T-helper 2 cell treated with Interferon-gamma antibody and Interleukin-4, amounts not matched to agents 100 ng/mL and 5 ng/mL, for 36 hours (primary cell): ENCODE measurements at regions not wholly inside any gene's neighbourhood (a gene's known extent, or its start where the extent isn't known, plus 50 kb on each side); places are given as distances from the start of the nearest gene placed in this dataset.
"Not testable (repeated sequence)": the region's sequence is repeated elsewhere in the genome, so short reads cannot be mapped to it uniquely, and the experiment has no call there.

Source experiments
- intact Hi-C: fragments of 100-400 bp; cut with micrococcal nuclease; formaldehyde crosslinking; loops from one replicate; pipeline ENCODE4 v1.15.1; 2023

- intact Hi-C loops = no loop called here
Measured at GRCh38 chr11:121358760-121359159, 66.2 kb downstream of the SC5D start.

- intact Hi-C loops = no loop called here
Measured at GRCh38 chr11:121359591-121359990, 67.0 kb downstream of the SC5D start.

GRCh38 chr11:121362955-121363354 is 70.4 kb downstream of the SC5D start:
- intact Hi-C loops = not testable (repeated sequence)

GRCh38 chr11:121365304-121365703 is 72.7 kb downstream of the SC5D start:
- intact Hi-C loops = loop anchor here (5.0 kb wide), 1 partner anchor 52 kb away; no protein-coding TSS in a partner anchor

- intact Hi-C loops = loop anchor here (5.0 kb wide), 1 partner anchor 51 kb away; no protein-coding TSS in a partner anchor
Measured at GRCh38 chr11:121366038-121366437, 73.5 kb downstream of the SC5D start.

- intact Hi-C loops = loop anchor here (5.0 kb wide), 1 partner anchor 50 kb away; no protein-coding TSS in a partner anchor
Measured at GRCh38 chr11:121367001-121367843, 74.7 kb downstream of the SC5D start.

GRCh38 chr11:121367844-121368225 is 75.3 kb downstream of the SC5D start:
- intact Hi-C loops = loop anchor here (5.0 kb wide), 1 partner anchor 49 kb away; no protein-coding TSS in a partner anchor

- intact Hi-C loops = loop anchor here (5.0 kb wide), 1 partner anchor 49 kb away; no protein-coding TSS in a partner anchor
Measured at GRCh38 chr11:121368364-121369240, 76.0 kb downstream of the SC5D start.

GRCh38 chr11:121369366-121369765 is 76.8 kb downstream of the SC5D start:
- intact Hi-C loops = loop anchor here (5.0 kb wide), 1 partner anchor 48 kb away; no protein-coding TSS in a partner anchor

GRCh38 chr11:121372028-121372427 is 79.5 kb downstream of the SC5D start:
- intact Hi-C loops = loop anchor here (10.0 kb wide), 1 partner anchor 47 kb away; no protein-coding TSS in a partner anchor

GRCh38 chr11:121372671-121373429 is 79.3 kb upstream of the SORL1 start:
- intact Hi-C loops = loop anchor here (10.0 kb wide), 1 partner anchor 48 kb away; no protein-coding TSS in a partner anchor

- intact Hi-C loops = loop anchor here (10.0 kb wide), 1 partner anchor 50 kb away; no protein-coding TSS in a partner anchor
Measured at GRCh38 chr11:121374286-121374985, 77.7 kb upstream of the SORL1 start.

GRCh38 chr11:121376130-121376529 is 76.0 kb upstream of the SORL1 start:
- intact Hi-C loops = loop anchor here (10.0 kb wide), 1 partner anchor 51 kb away; no protein-coding TSS in a partner anchor

- intact Hi-C loops = loop anchor here (10.0 kb wide), 1 partner anchor 54 kb away; no protein-coding TSS in a partner anchor
Measured at GRCh38 chr11:121379145-121379810, 72.8 kb upstream of the SORL1 start.

- intact Hi-C loops = no loop called here
Measured at GRCh38 chr11:121383716-121384115, 68.4 kb upstream of the SORL1 start.

GRCh38 chr11:121385688-121386087 is 66.4 kb upstream of the SORL1 start:
- intact Hi-C loops = no loop called here
